WTC11 (cell line): ENCODE measurements at regions not wholly inside any gene's neighbourhood (a gene's known extent, or its start where the extent isn't known, plus 50 kb on each side); places are given as distances from the start of the nearest gene placed in this dataset.

Source experiments
- SOX15 ChIP-seq: fragments of 250-450 bp; sonication (Bioruptor Pico); IDR thresholded peaks from 2 replicates; pipeline ENCODE4 v1.9.0; 2021; ENCODE audit warnings: mild to moderate bottlenecking
- TCF7 ChIP-seq: sonication (generic); formaldehyde crosslinking; IDR thresholded peaks from 2 replicates; pipeline ENCODE4 v1.8.0; 2022; ENCODE audit warnings: mild to moderate bottlenecking, low read depth, missing genetic modification reagents, moderate library complexity
- TF ChIP-seq, protein P1 (sequence below): sonication (generic); formaldehyde crosslinking; IDR thresholded peaks from 2 replicates; pipeline ENCODE4 v1.8.0; 2023; ENCODE audit warnings: missing genetic modification reagents, mild to moderate bottlenecking, borderline replicate concordance
- TF ChIP-seq, protein P2 (sequence below): sonication (generic); formaldehyde crosslinking; IDR thresholded peaks from 2 replicates; pipeline ENCODE4 v1.8.0; 2022; ENCODE audit warnings: mild to moderate bottlenecking, missing genetic modification reagents
- TF ChIP-seq, protein P3 (sequence below): sonication (generic); formaldehyde crosslinking; IDR thresholded peaks from 2 replicates; pipeline ENCODE4 v1.8.0; 2023; ENCODE audit warnings: mild to moderate bottlenecking, missing genetic modification reagents
- TF ChIP-seq, protein P4 (sequence below): sonication (generic); formaldehyde crosslinking; IDR thresholded peaks from 2 replicates; pipeline ENCODE4 v1.8.1; 2023; ENCODE audit warnings: mild to moderate bottlenecking, missing genetic modification reagents, moderate library complexity
- TF ChIP-seq, protein P5 (sequence below): fragments of 250-450 bp; sonication (Bioruptor Pico); IDR thresholded peaks from 2 replicates; pipeline ENCODE4 v1.9.0; 2021; ENCODE audit warnings: mild to moderate bottlenecking, borderline replicate concordance
- TF ChIP-seq, protein P6 (sequence below): fragments of 250-450 bp; sonication (Bioruptor Pico); conservative IDR thresholded peaks from 2 replicates; pipeline ENCODE4 v1.9.0; 2021; ENCODE audit warnings: mild to moderate bottlenecking
- TF ChIP-seq, protein P7 (sequence below): fragments of 200-600 bp; IDR thresholded peaks from 2 replicates; pipeline ENCODE4 v1.8.0; 2022; ENCODE audit warnings: antibody characterized with exemption

DNA sequence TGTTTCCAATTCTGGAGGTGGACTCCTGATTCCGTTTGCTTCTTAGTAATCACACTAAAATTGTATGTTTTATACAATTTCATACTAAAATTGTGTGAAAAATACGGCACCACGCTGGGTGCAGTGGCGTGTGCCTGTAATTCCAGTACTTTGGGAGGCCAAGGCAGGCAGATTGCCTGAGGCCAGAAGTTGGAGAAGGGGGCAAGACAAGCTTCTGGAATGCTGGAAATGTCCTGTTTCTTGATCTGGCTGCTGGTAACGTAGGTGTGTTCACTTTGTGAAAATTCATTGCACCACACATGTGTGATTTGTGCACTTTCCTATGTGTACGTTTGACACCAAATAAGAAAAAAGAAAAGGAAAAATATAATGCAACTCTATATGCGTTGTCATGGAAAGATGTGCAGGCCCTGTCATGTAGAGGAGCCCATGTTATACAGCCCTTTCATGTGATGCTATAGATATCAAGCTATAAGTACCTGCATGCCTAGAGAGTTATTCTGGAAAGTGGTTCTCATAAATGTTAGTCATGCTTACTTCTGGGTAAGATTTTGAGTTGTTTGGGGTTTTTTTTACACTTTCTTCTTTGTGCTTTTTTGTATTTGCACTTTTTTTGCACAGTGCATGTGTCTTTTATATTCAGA lies 119.9 kb downstream of the TMEM174 start (continued):
- TF ChIP-seq, protein P1, sequence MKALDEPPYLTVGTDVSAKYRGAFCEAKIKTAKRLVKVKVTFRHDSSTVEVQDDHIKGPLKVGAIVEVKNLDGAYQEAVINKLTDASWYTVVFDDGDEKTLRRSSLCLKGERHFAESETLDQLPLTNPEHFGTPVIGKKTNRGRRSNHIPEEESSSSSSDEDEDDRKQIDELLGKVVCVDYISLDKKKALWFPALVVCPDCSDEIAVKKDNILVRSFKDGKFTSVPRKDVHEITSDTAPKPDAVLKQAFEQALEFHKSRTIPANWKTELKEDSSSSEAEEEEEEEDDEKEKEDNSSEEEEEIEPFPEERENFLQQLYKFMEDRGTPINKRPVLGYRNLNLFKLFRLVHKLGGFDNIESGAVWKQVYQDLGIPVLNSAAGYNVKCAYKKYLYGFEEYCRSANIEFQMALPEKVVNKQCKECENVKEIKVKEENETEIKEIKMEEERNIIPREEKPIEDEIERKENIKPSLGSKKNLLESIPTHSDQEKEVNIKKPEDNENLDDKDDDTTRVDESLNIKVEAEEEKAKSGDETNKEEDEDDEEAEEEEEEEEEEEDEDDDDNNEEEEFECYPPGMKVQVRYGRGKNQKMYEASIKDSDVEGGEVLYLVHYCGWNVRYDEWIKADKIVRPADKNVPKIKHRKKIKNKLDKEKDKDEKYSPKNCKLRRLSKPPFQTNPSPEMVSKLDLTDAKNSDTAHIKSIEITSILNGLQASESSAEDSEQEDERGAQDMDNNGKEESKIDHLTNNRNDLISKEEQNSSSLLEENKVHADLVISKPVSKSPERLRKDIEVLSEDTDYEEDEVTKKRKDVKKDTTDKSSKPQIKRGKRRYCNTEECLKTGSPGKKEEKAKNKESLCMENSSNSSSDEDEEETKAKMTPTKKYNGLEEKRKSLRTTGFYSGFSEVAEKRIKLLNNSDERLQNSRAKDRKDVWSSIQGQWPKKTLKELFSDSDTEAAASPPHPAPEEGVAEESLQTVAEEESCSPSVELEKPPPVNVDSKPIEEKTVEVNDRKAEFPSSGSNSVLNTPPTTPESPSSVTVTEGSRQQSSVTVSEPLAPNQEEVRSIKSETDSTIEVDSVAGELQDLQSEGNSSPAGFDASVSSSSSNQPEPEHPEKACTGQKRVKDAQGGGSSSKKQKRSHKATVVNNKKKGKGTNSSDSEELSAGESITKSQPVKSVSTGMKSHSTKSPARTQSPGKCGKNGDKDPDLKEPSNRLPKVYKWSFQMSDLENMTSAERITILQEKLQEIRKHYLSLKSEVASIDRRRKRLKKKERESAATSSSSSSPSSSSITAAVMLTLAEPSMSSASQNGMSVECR (CRISPR knock-in tag): no peak
- TF ChIP-seq, protein P2, sequence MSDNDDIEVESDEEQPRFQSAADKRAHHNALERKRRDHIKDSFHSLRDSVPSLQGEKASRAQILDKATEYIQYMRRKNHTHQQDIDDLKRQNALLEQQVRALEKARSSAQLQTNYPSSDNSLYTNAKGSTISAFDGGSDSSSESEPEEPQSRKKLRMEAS (CRISPR knock-in tag): no peak
- TF ChIP-seq, protein P3, sequence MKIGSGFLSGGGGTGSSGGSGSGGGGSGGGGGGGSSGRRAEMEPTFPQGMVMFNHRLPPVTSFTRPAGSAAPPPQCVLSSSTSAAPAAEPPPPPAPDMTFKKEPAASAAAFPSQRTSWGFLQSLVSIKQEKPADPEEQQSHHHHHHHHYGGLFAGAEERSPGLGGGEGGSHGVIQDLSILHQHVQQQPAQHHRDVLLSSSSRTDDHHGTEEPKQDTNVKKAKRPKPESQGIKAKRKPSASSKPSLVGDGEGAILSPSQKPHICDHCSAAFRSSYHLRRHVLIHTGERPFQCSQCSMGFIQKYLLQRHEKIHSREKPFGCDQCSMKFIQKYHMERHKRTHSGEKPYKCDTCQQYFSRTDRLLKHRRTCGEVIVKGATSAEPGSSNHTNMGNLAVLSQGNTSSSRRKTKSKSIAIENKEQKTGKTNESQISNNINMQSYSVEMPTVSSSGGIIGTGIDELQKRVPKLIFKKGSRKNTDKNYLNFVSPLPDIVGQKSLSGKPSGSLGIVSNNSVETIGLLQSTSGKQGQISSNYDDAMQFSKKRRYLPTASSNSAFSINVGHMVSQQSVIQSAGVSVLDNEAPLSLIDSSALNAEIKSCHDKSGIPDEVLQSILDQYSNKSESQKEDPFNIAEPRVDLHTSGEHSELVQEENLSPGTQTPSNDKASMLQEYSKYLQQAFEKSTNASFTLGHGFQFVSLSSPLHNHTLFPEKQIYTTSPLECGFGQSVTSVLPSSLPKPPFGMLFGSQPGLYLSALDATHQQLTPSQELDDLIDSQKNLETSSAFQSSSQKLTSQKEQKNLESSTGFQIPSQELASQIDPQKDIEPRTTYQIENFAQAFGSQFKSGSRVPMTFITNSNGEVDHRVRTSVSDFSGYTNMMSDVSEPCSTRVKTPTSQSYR (CRISPR knock-in tag): no peak
- no peak for TF ChIP-seq SOX15
- TF ChIP-seq, protein P4, sequence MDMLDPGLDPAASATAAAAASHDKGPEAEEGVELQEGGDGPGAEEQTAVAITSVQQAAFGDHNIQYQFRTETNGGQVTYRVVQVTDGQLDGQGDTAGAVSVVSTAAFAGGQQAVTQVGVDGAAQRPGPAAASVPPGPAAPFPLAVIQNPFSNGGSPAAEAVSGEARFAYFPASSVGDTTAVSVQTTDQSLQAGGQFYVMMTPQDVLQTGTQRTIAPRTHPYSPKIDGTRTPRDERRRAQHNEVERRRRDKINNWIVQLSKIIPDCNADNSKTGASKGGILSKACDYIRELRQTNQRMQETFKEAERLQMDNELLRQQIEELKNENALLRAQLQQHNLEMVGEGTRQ: no peak
- no peak for TF ChIP-seq TCF7 (CRISPR knock-in tag)
- TF ChIP-seq, protein P5, sequence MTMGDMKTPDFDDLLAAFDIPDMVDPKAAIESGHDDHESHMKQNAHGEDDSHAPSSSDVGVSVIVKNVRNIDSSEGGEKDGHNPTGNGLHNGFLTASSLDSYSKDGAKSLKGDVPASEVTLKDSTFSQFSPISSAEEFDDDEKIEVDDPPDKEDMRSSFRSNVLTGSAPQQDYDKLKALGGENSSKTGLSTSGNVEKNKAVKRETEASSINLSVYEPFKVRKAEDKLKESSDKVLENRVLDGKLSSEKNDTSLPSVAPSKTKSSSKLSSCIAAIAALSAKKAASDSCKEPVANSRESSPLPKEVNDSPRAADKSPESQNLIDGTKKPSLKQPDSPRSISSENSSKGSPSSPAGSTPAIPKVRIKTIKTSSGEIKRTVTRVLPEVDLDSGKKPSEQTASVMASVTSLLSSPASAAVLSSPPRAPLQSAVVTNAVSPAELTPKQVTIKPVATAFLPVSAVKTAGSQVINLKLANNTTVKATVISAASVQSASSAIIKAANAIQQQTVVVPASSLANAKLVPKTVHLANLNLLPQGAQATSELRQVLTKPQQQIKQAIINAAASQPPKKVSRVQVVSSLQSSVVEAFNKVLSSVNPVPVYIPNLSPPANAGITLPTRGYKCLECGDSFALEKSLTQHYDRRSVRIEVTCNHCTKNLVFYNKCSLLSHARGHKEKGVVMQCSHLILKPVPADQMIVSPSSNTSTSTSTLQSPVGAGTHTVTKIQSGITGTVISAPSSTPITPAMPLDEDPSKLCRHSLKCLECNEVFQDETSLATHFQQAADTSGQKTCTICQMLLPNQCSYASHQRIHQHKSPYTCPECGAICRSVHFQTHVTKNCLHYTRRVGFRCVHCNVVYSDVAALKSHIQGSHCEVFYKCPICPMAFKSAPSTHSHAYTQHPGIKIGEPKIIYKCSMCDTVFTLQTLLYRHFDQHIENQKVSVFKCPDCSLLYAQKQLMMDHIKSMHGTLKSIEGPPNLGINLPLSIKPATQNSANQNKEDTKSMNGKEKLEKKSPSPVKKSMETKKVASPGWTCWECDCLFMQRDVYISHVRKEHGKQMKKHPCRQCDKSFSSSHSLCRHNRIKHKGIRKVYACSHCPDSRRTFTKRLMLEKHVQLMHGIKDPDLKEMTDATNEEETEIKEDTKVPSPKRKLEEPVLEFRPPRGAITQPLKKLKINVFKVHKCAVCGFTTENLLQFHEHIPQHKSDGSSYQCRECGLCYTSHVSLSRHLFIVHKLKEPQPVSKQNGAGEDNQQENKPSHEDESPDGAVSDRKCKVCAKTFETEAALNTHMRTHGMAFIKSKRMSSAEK (CRISPR knock-in tag): no peak
- TF ChIP-seq, protein P6, sequence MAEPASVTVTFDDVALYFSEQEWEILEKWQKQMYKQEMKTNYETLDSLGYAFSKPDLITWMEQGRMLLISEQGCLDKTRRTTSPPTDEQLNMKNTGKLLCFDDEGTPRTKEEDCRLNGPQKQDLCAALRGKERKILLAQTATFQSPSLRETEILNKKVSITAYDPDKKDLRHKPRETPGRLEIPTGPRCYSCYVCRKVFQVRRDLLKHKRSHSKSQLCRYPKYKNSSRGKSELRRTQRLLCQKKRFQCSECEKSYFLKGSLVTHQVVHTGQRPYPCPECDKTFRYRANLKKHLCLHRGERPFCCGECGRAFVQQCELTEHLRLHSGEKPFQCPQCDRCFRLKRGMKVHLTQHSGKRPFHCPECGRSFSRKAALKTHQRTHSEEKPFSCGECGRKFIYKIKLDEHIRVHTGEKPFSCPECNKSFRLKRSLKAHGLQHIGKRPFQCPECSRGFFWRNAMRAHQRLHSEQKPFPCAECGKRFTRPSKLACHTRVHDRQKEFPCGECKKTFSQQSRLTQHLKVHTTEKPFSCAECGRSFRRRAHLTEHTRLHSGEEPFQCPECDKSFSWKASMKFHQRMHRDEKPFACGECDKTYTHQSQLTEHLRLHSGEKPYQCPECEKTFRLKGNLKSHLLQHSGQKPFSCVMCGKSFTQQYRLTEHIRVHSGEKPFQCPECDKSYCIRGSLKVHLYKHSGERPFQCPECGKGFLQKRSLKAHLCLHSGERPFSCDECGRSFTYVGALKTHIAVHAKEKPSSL: no peak
- TF ChIP-seq, protein P7, sequence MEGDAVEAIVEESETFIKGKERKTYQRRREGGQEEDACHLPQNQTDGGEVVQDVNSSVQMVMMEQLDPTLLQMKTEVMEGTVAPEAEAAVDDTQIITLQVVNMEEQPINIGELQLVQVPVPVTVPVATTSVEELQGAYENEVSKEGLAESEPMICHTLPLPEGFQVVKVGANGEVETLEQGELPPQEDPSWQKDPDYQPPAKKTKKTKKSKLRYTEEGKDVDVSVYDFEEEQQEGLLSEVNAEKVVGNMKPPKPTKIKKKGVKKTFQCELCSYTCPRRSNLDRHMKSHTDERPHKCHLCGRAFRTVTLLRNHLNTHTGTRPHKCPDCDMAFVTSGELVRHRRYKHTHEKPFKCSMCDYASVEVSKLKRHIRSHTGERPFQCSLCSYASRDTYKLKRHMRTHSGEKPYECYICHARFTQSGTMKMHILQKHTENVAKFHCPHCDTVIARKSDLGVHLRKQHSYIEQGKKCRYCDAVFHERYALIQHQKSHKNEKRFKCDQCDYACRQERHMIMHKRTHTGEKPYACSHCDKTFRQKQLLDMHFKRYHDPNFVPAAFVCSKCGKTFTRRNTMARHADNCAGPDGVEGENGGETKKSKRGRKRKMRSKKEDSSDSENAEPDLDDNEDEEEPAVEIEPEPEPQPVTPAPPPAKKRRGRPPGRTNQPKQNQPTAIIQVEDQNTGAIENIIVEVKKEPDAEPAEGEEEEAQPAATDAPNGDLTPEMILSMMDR: no peak
